ENCODE measurements at regions not wholly inside any gene's neighbourhood (a gene's known extent, or its start where the extent isn't known, plus 50 kb on each side); places are given as distances from the start of the nearest gene placed in this dataset.

DNA sequence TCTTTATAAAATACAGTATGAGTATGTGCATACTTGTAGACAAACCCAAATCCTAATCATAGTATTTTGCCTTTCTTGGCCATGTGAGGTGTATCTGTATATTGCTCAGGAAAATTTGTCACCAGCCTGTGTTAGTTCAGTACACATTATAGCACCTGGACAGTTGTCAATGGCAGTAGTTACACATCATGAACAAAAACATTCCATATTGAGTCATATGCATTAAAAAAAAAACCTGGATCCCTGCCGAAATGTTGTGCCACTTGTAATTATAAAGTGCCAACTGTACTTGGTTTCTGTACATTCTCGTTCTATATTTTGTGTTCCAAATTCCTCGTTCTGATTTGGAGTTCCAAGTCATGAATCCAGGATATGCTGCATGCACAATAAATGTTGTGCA, 410.4 kb downstream of the INHBA start:
- no peak for DNase-seq
- intact Hi-C loops (cut with DNase I) = no loop called here
- no peak for ATAC-seq (ENCODE audit: poor library complexity)

- intact Hi-C loops (cut with DNase I) = no loop called here
- ATAC-seq (ENCODE audit: poor library complexity) (no peak), DNase-seq (no peak)
These were observed 415.1 kb downstream of the INHBA start for GRCh38 chr7:41287559-41288335.

- DNase-seq (no peak), ATAC-seq (ENCODE audit: poor library complexity) (no peak)
- intact Hi-C loops (cut with DNase I) = no loop called here
These were observed 422.4 kb downstream of the INHBA start for GRCh38 chr7:41280491-41280890.

DNA sequence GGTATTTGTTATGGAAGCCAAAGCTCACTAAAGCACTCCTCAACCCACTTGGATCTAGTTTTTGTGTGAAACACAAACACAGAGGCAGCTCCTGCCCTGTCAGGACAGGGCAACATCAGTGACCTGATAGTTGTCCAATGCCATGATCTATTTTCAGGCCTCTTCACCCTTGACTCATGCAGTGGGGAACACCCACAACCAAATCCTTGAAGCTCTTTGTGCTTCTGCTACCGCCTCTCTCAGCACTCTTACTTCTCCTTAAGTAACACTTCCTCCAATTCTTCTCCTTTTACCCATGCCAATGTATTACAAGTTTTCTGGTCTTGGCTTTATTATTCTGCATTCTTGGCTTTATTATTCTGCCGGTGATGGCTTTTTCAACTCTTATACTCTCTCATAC, 425.3 kb downstream of the INHBA start:
- DNase-seq (no peak), ATAC-seq (ENCODE audit: poor library complexity) (no peak)
- intact Hi-C loops (cut with DNase I) = no loop called here

- ATAC-seq (ENCODE audit: poor library complexity) (no peak), DNase-seq (no peak)
- intact Hi-C loops (cut with DNase I) = no loop called here
These were observed 427.6 kb downstream of the INHBA start for GRCh38 chr7:41275255-41275654.

DNA sequence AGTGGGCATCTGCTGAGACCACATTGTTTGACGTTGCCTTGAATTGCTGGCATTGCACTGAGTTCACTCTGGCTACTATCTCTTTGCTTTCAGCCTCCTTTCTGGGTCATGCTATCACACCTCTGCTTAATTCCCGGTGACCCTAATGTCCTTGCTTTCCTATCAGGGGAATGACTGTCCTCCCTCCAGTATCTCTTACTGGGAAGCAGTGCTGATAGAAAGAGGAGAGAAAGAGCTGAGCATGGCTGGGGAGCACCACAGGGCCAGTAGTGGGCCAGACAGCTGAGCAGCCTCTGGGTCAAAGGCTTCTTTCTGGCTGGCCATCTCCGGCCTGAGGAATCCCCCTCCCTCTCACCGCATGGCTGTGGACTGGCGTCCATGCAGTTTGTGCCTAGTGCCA, 428.7 kb downstream of the INHBA start:
- ATAC-seq (ENCODE audit: poor library complexity) = no peak

GRCh38 chr7:41272664-41273063, 430.2 kb downstream of the INHBA start:
- intact Hi-C loops (cut with DNase I) = no loop called here
- DNase-seq = no peak

More for the DNA sequence above, 428.7 kb downstream of the INHBA start:
- no peak for DNase-seq
- intact Hi-C loops (cut with DNase I) = no loop called here

GRCh38 chr7:41268878-41269277, 434.0 kb downstream of the INHBA start:
- intact Hi-C loops (cut with DNase I) = no loop called here

More at GRCh38 chr7:41272664-41273063, 430.2 kb downstream of the INHBA start:
- ATAC-seq (ENCODE audit: poor library complexity) = no peak

DNA sequence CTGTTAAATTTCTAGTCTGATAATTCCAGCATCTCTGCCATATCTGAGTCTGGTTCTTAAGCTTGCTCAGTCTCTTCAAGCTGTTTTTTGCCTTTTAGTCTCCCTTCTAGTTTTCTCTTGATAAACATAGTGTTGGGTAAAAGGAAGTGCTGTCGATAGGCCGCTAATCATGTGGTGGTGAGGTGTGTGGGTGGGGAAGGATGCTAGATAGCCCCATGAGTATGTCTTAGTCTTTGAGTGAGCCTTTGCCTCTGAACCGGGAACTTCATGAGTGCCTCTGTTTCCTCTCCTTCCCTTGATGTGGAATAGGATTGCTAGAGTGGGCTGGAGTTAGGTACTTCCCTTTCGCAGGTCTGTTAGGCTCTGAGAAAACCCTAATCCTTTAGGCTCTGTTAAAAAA, 441.8 kb downstream of the INHBA start:
- DNase-seq (no peak), ATAC-seq (ENCODE audit: poor library complexity) (no peak)
- intact Hi-C loops (cut with DNase I) = no loop called here

More at GRCh38 chr7:41268878-41269277, 434.0 kb downstream of the INHBA start:
- ATAC-seq (ENCODE audit: poor library complexity) (no peak), DNase-seq (no peak)

GRCh38 chr7:41257660-41258059, 445.2 kb downstream of the INHBA start:
- intact Hi-C loops (cut with DNase I) = no loop called here
- DNase-seq = no peak
- ATAC-seq (ENCODE audit: poor library complexity) = no peak

DNA sequence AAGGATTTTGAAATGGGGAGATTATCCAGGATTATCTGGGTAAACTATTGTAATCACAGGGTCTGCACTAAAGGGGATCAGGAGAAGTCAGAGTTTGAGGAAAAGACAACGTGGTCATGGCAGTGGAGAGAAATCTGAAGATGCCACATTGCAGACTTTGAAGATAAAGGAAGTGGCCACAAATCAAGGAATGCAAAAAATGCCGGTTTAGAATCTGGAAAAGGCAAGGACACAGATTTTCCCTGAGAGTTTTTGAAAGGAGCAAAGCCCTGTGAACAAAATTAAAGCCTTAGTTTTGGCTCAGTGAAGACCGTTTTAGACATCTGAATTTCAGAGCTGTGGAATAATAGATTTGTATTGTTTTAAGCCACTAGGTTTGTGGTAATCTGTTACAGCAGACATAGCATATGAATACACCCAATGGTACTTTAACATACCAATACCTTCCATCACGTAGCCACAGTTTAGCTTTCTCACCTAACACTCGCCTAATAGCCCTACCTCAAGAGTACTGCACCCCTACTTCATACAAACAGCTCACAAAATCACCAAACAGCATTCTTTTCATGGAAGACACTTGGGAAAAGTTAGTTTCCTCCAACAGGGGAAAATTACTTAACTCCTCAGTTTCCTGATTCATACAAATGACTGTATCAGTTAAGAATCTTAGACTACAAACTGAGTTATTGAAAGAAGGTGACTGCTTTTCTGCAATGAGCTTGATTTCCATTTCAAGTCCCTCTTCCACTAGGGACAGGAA, 446.5 kb downstream of the INHBA start:
- intact Hi-C loops (cut with DNase I) = no loop called here
- ATAC-seq (ENCODE audit: poor library complexity) (no peak), DNase-seq (no peak)

GRCh38 chr7:41255716-41256115, 447.2 kb downstream of the INHBA start:
- intact Hi-C loops (cut with DNase I) = no loop called here
- no peak for DNase-seq
- no peak for ATAC-seq (ENCODE audit: poor library complexity)

- DNase-seq (no peak), ATAC-seq (ENCODE audit: poor library complexity) (no peak)
- intact Hi-C loops (cut with DNase I) = no loop called here
These were observed 447.8 kb downstream of the INHBA start for GRCh38 chr7:41255113-41255512.

DNA sequence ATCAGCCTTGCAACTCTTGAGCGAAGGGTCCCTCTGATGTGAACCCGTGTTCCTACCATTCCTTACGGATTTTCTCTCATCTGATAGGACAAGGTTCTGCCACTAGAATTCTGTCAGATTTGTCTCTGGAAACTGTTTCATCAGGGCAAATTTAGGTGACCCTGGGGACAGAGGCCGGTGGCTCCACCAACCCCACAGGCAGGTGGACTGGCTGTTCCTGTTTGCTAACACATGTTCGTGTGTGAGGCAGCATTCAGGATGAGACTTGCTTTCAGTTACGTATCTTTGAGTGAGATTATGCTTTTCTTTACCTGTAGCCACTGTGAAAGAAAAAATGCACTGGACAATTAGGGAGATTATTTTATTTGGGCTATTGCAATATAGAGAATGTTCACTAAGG, 449.9 kb downstream of the INHBA start:
- no peak for DNase-seq
- no peak for ATAC-seq (ENCODE audit: poor library complexity)
- intact Hi-C loops (cut with DNase I) = no loop called here

- DNase-seq (no peak), ATAC-seq (ENCODE audit: poor library complexity) (no peak)
- intact Hi-C loops (cut with DNase I) = no loop called here
These were observed 450.3 kb downstream of the INHBA start for GRCh38 chr7:41252551-41252950.

GRCh38 chr7:41247143-41247865, 455.6 kb downstream of the INHBA start:
- no peak for DNase-seq
- ATAC-seq (ENCODE audit: poor library complexity) = no peak
- intact Hi-C loops (cut with DNase I) = no loop called here

DNA sequence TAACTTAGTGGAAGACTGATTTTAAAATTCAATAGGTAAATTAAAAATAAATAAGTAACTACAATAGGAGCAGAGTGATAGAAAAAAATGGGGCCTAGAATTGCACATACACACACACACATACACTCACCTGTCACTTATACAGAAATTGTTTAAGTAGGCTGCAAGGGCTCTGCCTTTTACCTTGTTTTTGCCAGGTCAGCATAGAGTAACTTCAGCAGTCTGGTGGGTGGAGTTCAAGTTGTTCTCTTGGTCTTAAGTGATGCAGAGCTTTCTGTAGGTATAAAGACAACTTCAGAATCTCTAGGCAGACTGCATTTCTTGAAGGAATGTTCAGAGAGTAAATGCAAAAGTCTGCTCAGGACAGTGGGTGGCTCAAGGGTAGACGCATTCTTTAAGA, 457.0 kb downstream of the INHBA start:
- intact Hi-C loops (cut with DNase I) = no loop called here
- ATAC-seq (ENCODE audit: poor library complexity) = no peak
- no peak for DNase-seq

DNA sequence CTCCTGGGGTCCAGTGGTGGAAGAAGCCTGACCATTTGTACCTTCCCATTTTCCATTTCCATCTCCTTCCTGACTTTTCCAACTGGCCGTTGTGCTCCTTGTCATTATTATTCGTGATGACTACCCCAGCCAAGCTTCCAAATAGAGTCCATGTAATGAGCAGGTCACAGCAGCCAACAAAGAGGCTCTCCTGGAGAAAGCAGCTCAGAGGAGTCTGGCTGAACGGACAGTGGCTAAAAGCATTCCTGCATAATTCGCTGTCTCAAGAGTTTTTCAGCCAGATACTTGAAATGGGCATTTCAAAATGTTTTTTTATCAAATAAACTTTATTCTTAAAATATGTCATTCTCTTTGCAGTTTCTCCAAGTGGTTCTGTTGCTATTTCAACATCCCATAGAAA, 458.6 kb downstream of the INHBA start:
- intact Hi-C loops (cut with DNase I) = no loop called here
- ATAC-seq (ENCODE audit: poor library complexity) (no peak), DNase-seq (no peak)

- DNase-seq (no peak), ATAC-seq (ENCODE audit: poor library complexity) (no peak)
- intact Hi-C loops (cut with DNase I) = no loop called here
These were observed 461.2 kb downstream of the INHBA start for GRCh38 chr7:41241641-41242040.

DNA sequence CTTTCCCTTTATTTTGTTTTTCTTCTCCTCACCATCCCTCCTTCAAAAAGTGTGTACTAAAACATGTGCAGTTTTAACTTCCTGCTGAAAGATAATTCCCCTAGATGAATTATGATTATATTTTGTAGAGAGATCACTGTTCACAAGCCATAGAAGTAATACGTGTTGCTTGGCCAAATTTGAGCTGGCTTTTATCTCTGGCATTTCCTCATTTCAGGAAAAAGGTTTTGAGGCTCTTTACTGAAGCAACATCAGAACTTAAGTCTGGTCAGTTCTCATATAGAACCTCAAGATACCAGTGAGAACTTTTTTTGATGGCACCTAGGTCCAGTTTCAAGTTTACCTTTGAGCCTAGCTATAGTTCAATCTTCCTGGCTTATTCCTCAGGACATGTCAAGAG, 463.3 kb downstream of the INHBA start:
- DNase-seq (no peak), ATAC-seq (ENCODE audit: poor library complexity) (no peak)
- intact Hi-C loops (cut with DNase I) = no loop called here

All from Right ventricle myocardium superior (tissue), 1 donor.